ENCODE measurements at regions not wholly inside any gene's neighbourhood (a gene's known extent, or its start where the extent isn't known, plus 50 kb on each side); places are given as distances from the start of the nearest gene placed in this dataset.

DNA sequence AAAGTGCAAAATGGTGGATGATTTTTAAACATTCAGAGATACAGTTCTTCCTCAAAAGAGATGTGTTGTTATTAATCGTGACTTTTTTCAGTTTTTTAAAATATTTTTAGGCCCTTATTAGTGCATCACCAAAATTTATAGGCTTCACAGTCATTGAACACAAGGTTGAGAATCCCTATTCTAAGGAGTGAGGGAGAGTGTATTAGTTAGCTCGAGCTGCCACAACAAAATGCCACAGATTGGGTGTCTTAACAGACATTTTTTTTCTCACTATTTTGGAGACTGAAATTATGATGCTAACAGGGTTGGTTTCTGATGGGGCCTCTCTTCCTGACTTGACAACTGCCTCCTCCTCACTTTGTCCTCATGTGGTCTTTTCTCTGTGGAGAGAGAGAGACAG, 145.9 kb upstream of the TPRG1 start (continued):
- TF ChIP-seq TEAD4 (CRISPR knock-in tag; IDR thresholded peaks at IDR 0.05) (no peak), ZNF396 (CRISPR knock-in tag; IDR thresholded peaks at IDR 0.05; ENCODE audit: borderline replicate concordance) (no peak), TEAD1 (CRISPR knock-in tag; IDR thresholded peaks at IDR 0.05) (no peak)

GRCh38 chr3:189027626-189028155, 144.1 kb upstream of the TPRG1 start:
- POLR2A ChIA-PET, result no interaction called here
- H3K27ac Mint-ChIP-seq, result no peak overlapping the region
- no peak overlapping the region for H3K4me3 Mint-ChIP-seq
- peaks cover 23% of the 10 kb centered on the region for H3K9me3 Mint-ChIP-seq
- TF ChIP-seq SMAD3 (CRISPR knock-in tag; IDR thresholded peaks at IDR 0.05; ENCODE audit: borderline replicate concordance), result no peak
- TF ChIP-seq, protein P1, sequence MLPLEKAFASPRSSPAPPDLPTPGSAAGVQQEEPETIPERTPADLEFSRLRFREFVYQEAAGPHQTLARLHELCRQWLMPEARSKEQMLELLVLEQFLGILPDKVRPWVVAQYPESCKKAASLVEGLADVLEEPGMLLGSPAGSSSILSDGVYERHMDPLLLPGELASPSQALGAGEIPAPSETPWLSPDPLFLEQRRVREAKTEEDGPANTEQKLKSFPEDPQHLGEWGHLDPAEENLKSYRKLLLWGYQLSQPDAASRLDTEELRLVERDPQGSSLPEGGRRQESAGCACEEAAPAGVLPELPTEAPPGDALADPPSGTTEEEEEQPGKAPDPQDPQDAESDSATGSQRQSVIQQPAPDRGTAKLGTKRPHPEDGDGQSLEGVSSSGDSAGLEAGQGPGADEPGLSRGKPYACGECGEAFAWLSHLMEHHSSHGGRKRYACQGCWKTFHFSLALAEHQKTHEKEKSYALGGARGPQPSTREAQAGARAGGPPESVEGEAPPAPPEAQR (CRISPR knock-in tag; IDR thresholded peaks at IDR 0.05), result no peak
- no peak for TF ChIP-seq CREB1 (CRISPR knock-in tag; IDR thresholded peaks at IDR 0.05)
- TF ChIP-seq, protein P2, sequence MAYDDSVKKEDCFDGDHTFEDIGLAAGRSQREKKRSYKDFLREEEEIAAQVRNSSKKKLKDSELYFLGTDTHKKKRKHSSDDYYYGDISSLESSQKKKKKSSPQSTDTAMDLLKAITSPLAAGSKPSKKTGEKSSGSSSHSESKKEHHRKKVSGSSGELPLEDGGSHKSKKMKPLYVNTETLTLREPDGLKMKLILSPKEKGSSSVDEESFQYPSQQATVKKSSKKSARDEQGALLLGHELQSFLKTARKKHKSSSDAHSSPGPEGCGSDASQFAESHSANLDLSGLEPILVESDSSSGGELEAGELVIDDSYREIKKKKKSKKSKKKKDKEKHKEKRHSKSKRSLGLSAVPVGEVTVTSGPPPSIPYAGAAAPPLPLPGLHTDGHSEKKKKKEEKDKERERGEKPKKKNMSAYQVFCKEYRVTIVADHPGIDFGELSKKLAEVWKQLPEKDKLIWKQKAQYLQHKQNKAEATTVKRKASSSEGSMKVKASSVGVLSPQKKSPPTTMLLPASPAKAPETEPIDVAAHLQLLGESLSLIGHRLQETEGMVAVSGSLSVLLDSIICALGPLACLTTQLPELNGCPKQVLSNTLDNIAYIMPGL (CRISPR knock-in tag; IDR thresholded peaks at IDR 0.05), result no peak
- TF ChIP-seq, protein P3, sequence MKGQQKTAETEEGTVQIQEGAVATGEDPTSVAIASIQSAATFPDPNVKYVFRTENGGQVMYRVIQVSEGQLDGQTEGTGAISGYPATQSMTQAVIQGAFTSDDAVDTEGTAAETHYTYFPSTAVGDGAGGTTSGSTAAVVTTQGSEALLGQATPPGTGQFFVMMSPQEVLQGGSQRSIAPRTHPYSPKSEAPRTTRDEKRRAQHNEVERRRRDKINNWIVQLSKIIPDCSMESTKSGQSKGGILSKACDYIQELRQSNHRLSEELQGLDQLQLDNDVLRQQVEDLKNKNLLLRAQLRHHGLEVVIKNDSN (CRISPR knock-in tag; IDR thresholded peaks at IDR 0.05), result no peak
- TF ChIP-seq GRHL2 (CRISPR knock-in tag; IDR thresholded peaks at IDR 0.05; ENCODE audit: insufficient replicate concordance, severe bottlenecking), result no peak
- no peak for TF ChIP-seq ELF4 (CRISPR knock-in tag; IDR thresholded peaks at IDR 0.05; ENCODE audit: low read depth)
- TF ChIP-seq ATF1 (CRISPR knock-in tag; IDR thresholded peaks at IDR 0.05), result no peak
- TF ChIP-seq SMAD4 (CRISPR knock-in tag; IDR thresholded peaks at IDR 0.05), result no peak
- no peak for TF ChIP-seq NFATC4 (CRISPR knock-in tag; IDR thresholded peaks at IDR 0.05)
- TF ChIP-seq MXD4 (CRISPR knock-in tag; IDR thresholded peaks at IDR 0.05; ENCODE audit: borderline replicate concordance), result no peak
- no peak for TF ChIP-seq RELA (CRISPR knock-in tag; IDR thresholded peaks at IDR 0.05; ENCODE audit: borderline replicate concordance)
- no peak for TF ChIP-seq ZNF232 (CRISPR knock-in tag; IDR thresholded peaks at IDR 0.05)
- TF ChIP-seq ZNF219 (CRISPR knock-in tag; IDR thresholded peaks at IDR 0.05; ENCODE audit: borderline replicate concordance), result no peak
- TF ChIP-seq KAT7 (CRISPR knock-in tag; IDR thresholded peaks at IDR 0.05; ENCODE audit: borderline replicate concordance), result no peak
- no peak for TF ChIP-seq IRF1 (CRISPR knock-in tag; IDR thresholded peaks at IDR 0.05)
- DNase-seq (ENCODE audit: low spot score) (no peak), ATAC-seq (no peak)
- no peaks in the 10 kb centered on the region for H3K27me3 Mint-ChIP-seq (ENCODE audit: low read depth)
- peaks cover 16% of the 10 kb centered on the region for H3K4me1 Mint-ChIP-seq
- CTCF ChIA-PET, result no interaction called here
- peaks cover 19% of the 10 kb centered on the region for H3K36me3 Mint-ChIP-seq

Data from WTC11 (cell line).